ENCODE measurements at regions not wholly inside any gene's neighbourhood (a gene's known extent, or its start where the extent isn't known, plus 50 kb on each side); places are given as distances from the start of the nearest gene placed in this dataset.
A peak's percentile ranks its signal among the peaks of the same experiment; 100 is the strongest.

- peaks cover 71% of the 10 kb centered on the region for H3K27me3 Mint-ChIP-seq
- no peak for ATAC-seq
- H3K4me3 Mint-ChIP-seq: no peak overlapping the region
- H3K36me3 Mint-ChIP-seq (ENCODE audit: low read depth): peaks cover 3% of the 10 kb centered on the region
- no peaks in the 10 kb centered on the region for H3K4me1 Mint-ChIP-seq
- no peak for DNase-seq
- no peaks in the 10 kb centered on the region for H3K9me3 ChIP-seq (ENCODE audit: control insufficient read depth, low read length, poor library complexity, severe bottlenecking)
- no peak overlapping the region for H3K27ac Mint-ChIP-seq
Observed at GRCh38 chr17:34126965-34127364, 128.1 kb upstream of the CCL2 start.

- H3K9me3 ChIP-seq (ENCODE audit: control insufficient read depth, low read length, poor library complexity, severe bottlenecking): no peaks in the 10 kb centered on the region
- DNase-seq (no peak), ATAC-seq (no peak)
- Mint-ChIP-seq H3K27me3 (peaks cover 64% of the 10 kb centered on the region), H3K4me3 (no peak overlapping the region), H3K36me3 (ENCODE audit: low read depth) (peaks cover 3% of the 10 kb centered on the region), H3K27ac (no peak overlapping the region), H3K4me1 (no peaks in the 10 kb centered on the region)
Observed at GRCh38 chr17:34130544-34130943, 124.5 kb upstream of the CCL2 start.

DNA sequence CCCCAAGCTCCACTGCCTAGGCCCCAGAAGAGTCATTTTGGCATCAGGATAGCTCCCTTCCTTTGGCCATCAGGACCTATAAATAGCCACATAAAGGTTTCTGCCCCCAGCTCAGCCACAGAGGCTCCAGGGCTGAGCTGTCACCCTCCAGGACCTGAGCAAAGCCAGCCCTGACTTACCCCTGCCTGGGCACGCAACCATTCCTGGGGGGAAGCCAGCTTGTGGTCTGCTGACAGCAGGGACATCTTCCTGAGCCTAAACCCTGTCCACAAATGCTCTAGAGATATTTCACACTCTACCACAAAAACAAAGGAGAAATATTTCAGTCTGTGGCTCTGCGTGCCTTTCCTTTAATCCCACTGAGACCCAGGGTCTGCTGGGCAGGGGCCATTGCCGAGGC, 123.7 kb upstream of the CCL2 start:
- no peak for ATAC-seq
- H3K36me3 Mint-ChIP-seq (ENCODE audit: low read depth): peaks cover 3% of the 10 kb centered on the region
- DNase-seq: no peak
- H3K4me1 Mint-ChIP-seq: no peaks in the 10 kb centered on the region
- no peak overlapping the region for H3K27ac Mint-ChIP-seq
- H3K9me3 ChIP-seq (ENCODE audit: control insufficient read depth, low read length, poor library complexity, severe bottlenecking): no peaks in the 10 kb centered on the region
- no peak overlapping the region for H3K4me3 Mint-ChIP-seq
- H3K27me3 Mint-ChIP-seq: peaks cover 58% of the 10 kb centered on the region

DNA sequence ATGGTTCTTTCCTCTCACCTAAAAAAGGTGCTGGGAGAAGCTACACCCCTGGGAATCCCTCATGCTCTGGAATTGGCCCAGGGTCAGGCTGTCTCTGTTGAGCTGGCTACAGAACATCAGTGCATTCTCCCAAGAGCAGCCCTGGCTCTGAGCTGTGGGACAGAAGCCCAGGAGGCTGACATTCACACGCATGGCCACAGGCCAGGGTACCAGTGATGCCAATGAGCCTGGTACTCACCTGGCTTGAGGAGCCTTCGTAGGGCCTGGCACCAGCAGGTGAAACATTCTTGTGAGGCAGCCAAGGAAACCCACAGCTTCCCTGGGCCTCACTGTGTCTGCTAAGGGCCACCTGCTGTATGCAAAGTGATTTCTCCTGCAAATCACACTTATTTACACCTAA, 121.7 kb upstream of the CCL2 start:
- H3K27me3 Mint-ChIP-seq: peaks cover 59% of the 10 kb centered on the region

GRCh38 chr17:34135841-34136240, 119.2 kb upstream of the CCL2 start:
- no peaks in the 10 kb centered on the region for H3K9me3 ChIP-seq (ENCODE audit: control insufficient read depth, low read length, poor library complexity, severe bottlenecking)
- ATAC-seq: no peak
- Mint-ChIP-seq H3K36me3 (ENCODE audit: low read depth) (peaks cover 2% of the 10 kb centered on the region), H3K27me3 (peaks cover 64% of the 10 kb centered on the region), H3K27ac (no peak overlapping the region), H3K4me1 (no peaks in the 10 kb centered on the region), H3K4me3 (no peak overlapping the region)
- no peak for DNase-seq

More for the DNA sequence above, 121.7 kb upstream of the CCL2 start:
- H3K9me3 ChIP-seq (ENCODE audit: control insufficient read depth, low read length, poor library complexity, severe bottlenecking): no peaks in the 10 kb centered on the region
- Mint-ChIP-seq H3K36me3 (ENCODE audit: low read depth) (no peaks in the 10 kb centered on the region), H3K27ac (no peak overlapping the region), H3K4me1 (no peaks in the 10 kb centered on the region), H3K4me3 (no peak overlapping the region)
- DNase-seq (no peak), ATAC-seq (no peak)

- Mint-ChIP-seq H3K36me3 (ENCODE audit: low read depth) (peaks cover 2% of the 10 kb centered on the region), H3K4me3 (no peak overlapping the region), H3K4me1 (no peaks in the 10 kb centered on the region), H3K27me3 (peaks cover 47% of the 10 kb centered on the region), H3K27ac (no peak overlapping the region)
- no peaks in the 10 kb centered on the region for H3K9me3 ChIP-seq (ENCODE audit: control insufficient read depth, low read length, poor library complexity, severe bottlenecking)
- DNase-seq (no peak), ATAC-seq (no peak)
Observed at GRCh38 chr17:34140006-34140405, 115.1 kb upstream of the CCL2 start.

DNA sequence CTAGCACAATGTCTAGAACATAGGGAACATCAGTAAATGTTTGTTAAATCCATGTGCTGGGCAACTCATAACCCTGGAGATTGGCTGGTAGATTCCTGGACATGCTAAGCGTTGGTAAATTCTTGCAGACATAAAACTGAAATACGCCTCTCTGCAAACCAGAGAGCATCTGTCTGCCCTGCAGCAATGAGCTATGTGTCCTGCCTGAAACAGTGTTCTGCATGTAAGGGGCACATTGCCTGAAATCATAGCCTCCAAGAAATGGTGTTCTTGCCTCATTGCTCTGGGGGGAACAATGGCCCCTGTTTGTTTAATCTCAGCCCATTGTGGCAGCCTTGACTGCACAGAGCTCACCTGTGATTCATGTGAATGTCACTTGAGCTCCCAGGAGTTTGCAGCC, 113.5 kb upstream of the CCL2 start:
- Mint-ChIP-seq H3K27ac (no peak overlapping the region), H3K4me1 (no peaks in the 10 kb centered on the region), H3K4me3 (no peak overlapping the region), H3K36me3 (ENCODE audit: low read depth) (peaks cover 2% of the 10 kb centered on the region), H3K27me3 (peaks cover 51% of the 10 kb centered on the region)
- no peaks in the 10 kb centered on the region for H3K9me3 ChIP-seq (ENCODE audit: control insufficient read depth, low read length, poor library complexity, severe bottlenecking)
- ATAC-seq: no peak
- DNase-seq: no peak

- peaks cover 49% of the 10 kb centered on the region for H3K27me3 Mint-ChIP-seq
- no peak overlapping the region for H3K27ac Mint-ChIP-seq
- no peaks in the 10 kb centered on the region for H3K4me1 Mint-ChIP-seq
- no peak for ATAC-seq
- no peak for DNase-seq
- no peaks in the 10 kb centered on the region for H3K9me3 ChIP-seq (ENCODE audit: control insufficient read depth, low read length, poor library complexity, severe bottlenecking)
- no peak overlapping the region for H3K4me3 Mint-ChIP-seq
- H3K36me3 Mint-ChIP-seq (ENCODE audit: low read depth): peaks cover 2% of the 10 kb centered on the region
Observed at GRCh38 chr17:34143430-34143829, 111.7 kb upstream of the CCL2 start.

DNA sequence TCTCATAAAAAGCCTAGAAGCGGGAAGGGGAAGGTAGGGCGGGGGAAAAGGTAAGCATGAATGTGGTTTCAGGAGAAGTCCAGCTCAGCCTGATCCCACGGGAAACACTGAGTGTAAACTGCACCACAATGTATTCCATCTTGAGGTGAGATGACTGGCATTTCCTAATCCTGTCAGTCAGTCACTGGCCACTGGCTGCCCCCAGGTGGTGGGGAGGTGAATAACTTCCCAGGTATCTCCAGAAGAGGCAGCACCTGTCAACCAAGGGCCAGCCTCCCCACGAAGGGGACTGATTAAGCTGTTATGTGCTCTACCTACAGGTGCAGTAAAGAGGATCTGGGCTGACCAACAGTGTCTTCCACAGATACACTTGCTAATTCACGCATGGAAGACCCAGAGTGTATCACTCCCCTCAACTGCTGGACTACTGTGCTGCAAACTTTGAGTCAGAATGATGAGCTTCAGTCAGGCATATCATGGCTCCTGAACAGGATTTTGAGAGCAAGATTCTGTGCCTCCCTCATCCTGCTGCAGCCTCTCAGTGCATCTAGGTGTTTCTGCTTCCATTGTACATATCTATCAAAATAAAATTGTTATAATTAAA, 108.5 kb upstream of the CCL2 start:
- H3K4me1 Mint-ChIP-seq: no peaks in the 10 kb centered on the region
- ATAC-seq (peak; percentile 59), DNase-seq (peak; percentile 12 to 41 (median 18))
- H3K36me3 Mint-ChIP-seq (ENCODE audit: low read depth): no peaks in the 10 kb centered on the region
- H3K27me3 Mint-ChIP-seq: peaks cover 48% of the 10 kb centered on the region
- H3K27ac Mint-ChIP-seq: no peak overlapping the region
- H3K9me3 ChIP-seq (ENCODE audit: control insufficient read depth, low read length, poor library complexity, severe bottlenecking): no peaks in the 10 kb centered on the region
- no peak overlapping the region for H3K4me3 Mint-ChIP-seq

- H3K27ac Mint-ChIP-seq: no peak overlapping the region
- ATAC-seq (no peak), DNase-seq (no peak)
- H3K4me3 Mint-ChIP-seq: no peak overlapping the region
- H3K36me3 Mint-ChIP-seq (ENCODE audit: low read depth): no peaks in the 10 kb centered on the region
- H3K27me3 Mint-ChIP-seq: peaks cover 60% of the 10 kb centered on the region
- no peaks in the 10 kb centered on the region for H3K9me3 ChIP-seq (ENCODE audit: control insufficient read depth, low read length, poor library complexity, severe bottlenecking)
- H3K4me1 Mint-ChIP-seq: peaks cover 3% of the 10 kb centered on the region
Observed at GRCh38 chr17:34151102-34151501, 104.0 kb upstream of the CCL2 start.

- Mint-ChIP-seq H3K36me3 (ENCODE audit: low read depth) (peaks cover 2% of the 10 kb centered on the region), H3K4me3 (no peak overlapping the region), H3K27ac (no peak overlapping the region), H3K27me3 (peaks cover 63% of the 10 kb centered on the region), H3K4me1 (peaks cover 6% of the 10 kb centered on the region)
- H3K9me3 ChIP-seq (ENCODE audit: control insufficient read depth, low read length, poor library complexity, severe bottlenecking): no peaks in the 10 kb centered on the region
- no peak for DNase-seq
- no peak for ATAC-seq
Observed at GRCh38 chr17:34153991-34154390, 101.1 kb upstream of the CCL2 start.

DNA sequence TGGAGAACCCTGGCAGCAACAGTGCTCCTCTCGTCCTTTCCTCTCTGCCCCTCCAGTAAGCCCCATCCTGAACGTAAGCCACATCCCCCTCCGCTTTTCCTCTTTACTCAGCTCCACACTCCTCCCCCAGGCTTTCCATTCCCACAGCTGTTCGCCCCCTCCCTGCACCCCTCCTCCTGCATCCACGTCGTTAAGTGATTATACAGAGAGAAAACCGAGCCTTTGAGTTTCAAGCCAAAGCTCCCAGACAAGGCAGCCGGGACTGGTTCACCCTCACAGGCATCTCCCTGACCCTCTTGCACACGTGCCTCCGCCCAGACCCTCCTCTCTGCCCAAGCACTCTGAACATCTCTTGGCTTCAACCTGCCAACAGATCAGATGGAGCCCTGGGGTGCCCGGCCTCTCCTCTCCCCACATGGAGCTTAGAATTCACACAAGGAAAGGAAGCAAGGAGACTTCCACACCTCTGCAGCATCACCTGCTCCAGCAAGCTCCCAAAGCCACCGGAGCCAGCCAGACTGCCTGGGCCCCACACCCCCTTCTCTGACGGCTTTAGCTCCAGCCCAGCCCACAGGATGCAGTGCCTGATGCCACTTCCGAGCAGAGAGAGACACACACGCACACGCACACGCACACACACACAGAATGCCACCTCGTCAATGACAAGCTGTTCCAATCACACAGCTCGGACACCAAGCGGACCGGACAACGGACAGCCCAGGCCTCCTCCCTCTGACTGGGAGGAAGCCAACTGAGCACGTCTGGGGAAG, 99.9 kb upstream of the CCL2 start:
- H3K27me3 Mint-ChIP-seq: peaks cover 58% of the 10 kb centered on the region
- ATAC-seq (no peak), DNase-seq (no peak)
- H3K9me3 ChIP-seq (ENCODE audit: control insufficient read depth, low read length, poor library complexity, severe bottlenecking): no peaks in the 10 kb centered on the region
- H3K4me3 Mint-ChIP-seq: no peak overlapping the region
- H3K4me1 Mint-ChIP-seq: peaks cover 6% of the 10 kb centered on the region
- peaks cover 2% of the 10 kb centered on the region for H3K36me3 Mint-ChIP-seq (ENCODE audit: low read depth)
- peak overlapping the region; percentile 6 for H3K27ac Mint-ChIP-seq

- peaks cover 58% of the 10 kb centered on the region for H3K27me3 Mint-ChIP-seq
- DNase-seq (no peak), ATAC-seq (no peak)
- H3K9me3 ChIP-seq (ENCODE audit: control insufficient read depth, low read length, poor library complexity, severe bottlenecking): no peaks in the 10 kb centered on the region
- peak overlapping the region; percentile 6 for H3K27ac Mint-ChIP-seq
- H3K36me3 Mint-ChIP-seq (ENCODE audit: low read depth): peaks cover 2% of the 10 kb centered on the region
- H3K4me1 Mint-ChIP-seq: peaks cover 6% of the 10 kb centered on the region
- H3K4me3 Mint-ChIP-seq: no peak overlapping the region
Observed at GRCh38 chr17:34155947-34156346, 99.1 kb upstream of the CCL2 start.

DNA sequence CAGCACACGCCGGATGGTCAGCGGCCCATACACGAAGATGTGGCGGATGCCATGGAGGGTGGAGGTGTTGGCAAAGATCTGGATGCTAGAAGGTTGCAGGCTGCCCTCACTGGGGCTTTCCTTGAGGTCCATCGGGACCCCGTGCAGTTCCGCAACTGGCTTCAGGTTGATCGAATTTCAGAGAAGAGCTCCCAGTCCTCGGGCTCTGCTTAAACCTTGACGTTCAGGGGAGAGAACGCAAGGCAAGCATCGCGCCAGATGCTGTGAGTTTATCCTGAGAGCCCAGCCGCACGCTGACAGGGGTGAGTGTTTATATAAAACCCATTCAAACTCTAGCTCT, 98.7 kb upstream of the CCL2 start:
- Mint-ChIP-seq H3K4me3 (no peak overlapping the region), H3K36me3 (ENCODE audit: low read depth) (peaks cover 2% of the 10 kb centered on the region), H3K27ac (no peak overlapping the region), H3K27me3 (peaks cover 59% of the 10 kb centered on the region), H3K4me1 (peaks cover 6% of the 10 kb centered on the region)
- no peak for DNase-seq
- no peak for ATAC-seq
- H3K9me3 ChIP-seq (ENCODE audit: control insufficient read depth, low read length, poor library complexity, severe bottlenecking): no peaks in the 10 kb centered on the region
